Bronchial epithelial cell (primary cell): ENCODE measurements at regions not wholly inside any gene's neighbourhood (a gene's known extent, or its start where the extent isn't known, plus 50 kb on each side); places are given as distances from the start of the nearest gene placed in this dataset.
A peak's percentile ranks its signal among the peaks of the same experiment; 100 is the strongest.

Source experiments
- DNase-seq: peaks from one replicate; pipeline ENCODE4 v3.0.0-alpha.2; 2010; ENCODE audit warnings: low read depth
- FAIRE-seq: peaks from 2 replicates; lab custom pipeline; 2011; peaks lifted over from hg19 to GRCh38; lab: Jason Lieb, UNC
- H3K27me3 ChIP-seq: 2 replicates; pipeline ENCODE4 v1.5.1; 2011; ENCODE audit warnings: low read length; ENCODE audit not compliant: control insufficient read depth, insufficient read depth
- H3K36me3 ChIP-seq: 2 replicates; pipeline ENCODE4 v1.5.1; 2011; ENCODE audit warnings: low read length; ENCODE audit not compliant: control insufficient read depth, insufficient read depth
- H3K4me3 ChIP-seq: 2 replicates; pipeline ENCODE4 v1.5.1; 2011; ENCODE audit warnings: mild to moderate bottlenecking, low read depth, low read length, control low read depth
- TF ChIP-seq, protein P1 (sequence below): IDR thresholded peaks from 2 replicates; pipeline ENCODE4 v1.5.1; 2011; ENCODE audit warnings: mild to moderate bottlenecking, moderate library complexity, low read length, control low read depth, inconsistent platforms; ENCODE audit not compliant: insufficient read depth, severe bottlenecking

DNA sequence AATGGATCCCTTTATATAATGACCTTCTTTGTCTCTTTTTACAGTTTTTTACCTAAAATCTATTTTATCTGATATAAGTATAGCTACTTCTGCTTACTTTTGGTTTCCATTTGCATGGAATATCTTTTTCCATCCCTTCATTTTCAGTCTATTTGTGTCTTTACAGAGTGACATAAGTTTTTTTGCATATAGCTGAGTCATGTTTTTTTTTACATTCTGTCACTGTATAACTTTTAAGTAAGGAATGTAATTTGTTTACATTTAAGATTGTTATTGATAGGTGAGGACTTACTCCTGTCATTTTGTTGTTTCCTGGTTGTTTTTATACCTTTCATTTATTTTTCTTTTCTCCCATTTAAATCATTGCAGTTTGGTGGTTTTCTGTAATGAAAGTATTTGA lies 402.7 kb upstream of the ADGRL2 start:
- FAIRE-seq (no peak), DNase-seq (no peak)
- no peak overlapping the region for H3K4me3 ChIP-seq
- no peaks in the 10 kb centered on the region for H3K27me3 ChIP-seq
- H3K36me3 ChIP-seq = no peaks in the 10 kb centered on the region
- TF ChIP-seq, protein P1, sequence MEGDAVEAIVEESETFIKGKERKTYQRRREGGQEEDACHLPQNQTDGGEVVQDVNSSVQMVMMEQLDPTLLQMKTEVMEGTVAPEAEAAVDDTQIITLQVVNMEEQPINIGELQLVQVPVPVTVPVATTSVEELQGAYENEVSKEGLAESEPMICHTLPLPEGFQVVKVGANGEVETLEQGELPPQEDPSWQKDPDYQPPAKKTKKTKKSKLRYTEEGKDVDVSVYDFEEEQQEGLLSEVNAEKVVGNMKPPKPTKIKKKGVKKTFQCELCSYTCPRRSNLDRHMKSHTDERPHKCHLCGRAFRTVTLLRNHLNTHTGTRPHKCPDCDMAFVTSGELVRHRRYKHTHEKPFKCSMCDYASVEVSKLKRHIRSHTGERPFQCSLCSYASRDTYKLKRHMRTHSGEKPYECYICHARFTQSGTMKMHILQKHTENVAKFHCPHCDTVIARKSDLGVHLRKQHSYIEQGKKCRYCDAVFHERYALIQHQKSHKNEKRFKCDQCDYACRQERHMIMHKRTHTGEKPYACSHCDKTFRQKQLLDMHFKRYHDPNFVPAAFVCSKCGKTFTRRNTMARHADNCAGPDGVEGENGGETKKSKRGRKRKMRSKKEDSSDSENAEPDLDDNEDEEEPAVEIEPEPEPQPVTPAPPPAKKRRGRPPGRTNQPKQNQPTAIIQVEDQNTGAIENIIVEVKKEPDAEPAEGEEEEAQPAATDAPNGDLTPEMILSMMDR = no peak

DNA sequence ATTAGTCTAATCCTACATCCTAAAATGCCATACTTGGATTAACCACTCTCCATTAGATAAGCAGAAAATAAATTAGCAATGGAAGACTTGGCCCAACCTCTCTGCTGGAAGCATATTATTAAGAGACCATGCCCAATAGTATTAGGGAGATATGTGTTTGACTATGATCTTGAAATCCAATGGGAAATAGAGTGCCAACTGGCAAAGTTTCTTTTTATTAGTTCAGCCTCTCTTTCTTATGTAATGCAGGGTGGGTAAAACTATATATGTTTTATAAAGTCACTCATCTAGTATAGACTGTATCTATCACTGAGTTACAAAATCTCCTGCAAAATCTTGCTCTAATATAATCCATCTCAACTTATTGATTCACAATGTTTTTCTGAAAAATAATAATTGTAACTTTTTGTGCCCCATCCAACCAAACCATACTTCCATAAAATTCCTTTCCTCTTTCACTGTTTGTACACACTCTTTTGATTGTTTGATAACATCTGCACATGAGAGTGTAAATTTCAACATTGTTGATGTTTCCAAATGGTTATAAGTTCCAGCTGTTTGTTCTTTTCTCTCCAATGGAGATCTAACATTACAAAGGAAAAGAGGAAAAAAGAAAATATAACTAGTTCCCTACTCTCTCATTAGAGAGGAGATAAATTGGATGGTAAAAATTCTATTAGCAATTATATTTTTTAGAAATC lies 408.1 kb upstream of the ADGRL2 start:
- TF ChIP-seq, protein P1 = no peak
- FAIRE-seq (no peak), DNase-seq (no peak)
- Histone ChIP-seq H3K36me3 (no peaks in the 10 kb centered on the region), H3K4me3 (no peak overlapping the region), H3K27me3 (no peaks in the 10 kb centered on the region)

DNA sequence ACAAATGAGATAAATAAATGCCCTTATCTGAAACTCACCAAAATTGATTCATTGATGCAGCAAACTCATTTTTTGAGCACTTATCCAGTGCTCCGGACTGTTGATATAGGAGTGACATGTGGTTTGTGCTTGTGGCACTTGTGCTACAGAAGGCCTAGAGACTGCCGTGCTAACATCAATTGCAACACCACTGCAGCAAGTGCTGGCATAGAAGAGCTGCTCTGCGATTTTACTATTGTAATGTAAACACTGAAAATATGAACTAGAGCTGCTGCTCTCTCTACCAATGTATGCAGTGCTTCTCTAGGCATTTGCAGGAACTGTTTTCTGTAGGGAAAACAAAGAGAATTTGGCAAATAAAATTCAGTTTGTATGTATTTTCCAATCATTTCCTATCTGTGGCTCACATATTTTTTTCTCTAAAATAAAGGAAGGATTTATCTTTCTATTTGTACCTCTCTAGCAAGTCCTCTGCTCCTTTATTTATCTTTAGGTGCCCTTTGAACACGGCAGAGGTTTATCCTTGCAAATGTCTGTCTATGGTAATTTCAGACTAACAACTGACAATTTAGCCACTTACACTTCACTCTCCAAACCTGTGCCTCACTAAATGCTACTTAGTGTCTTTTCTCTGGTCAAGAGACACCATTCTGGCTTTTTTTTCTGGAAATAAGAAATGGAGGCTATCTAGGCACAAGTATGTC lies 409.5 kb upstream of the ADGRL2 start:
- Histone ChIP-seq H3K36me3 (no peaks in the 10 kb centered on the region), H3K4me3 (no peak overlapping the region), H3K27me3 (no peaks in the 10 kb centered on the region)
- DNase-seq (no peak), FAIRE-seq (peak; percentile 97)
- TF ChIP-seq, protein P1 = no peak

DNA sequence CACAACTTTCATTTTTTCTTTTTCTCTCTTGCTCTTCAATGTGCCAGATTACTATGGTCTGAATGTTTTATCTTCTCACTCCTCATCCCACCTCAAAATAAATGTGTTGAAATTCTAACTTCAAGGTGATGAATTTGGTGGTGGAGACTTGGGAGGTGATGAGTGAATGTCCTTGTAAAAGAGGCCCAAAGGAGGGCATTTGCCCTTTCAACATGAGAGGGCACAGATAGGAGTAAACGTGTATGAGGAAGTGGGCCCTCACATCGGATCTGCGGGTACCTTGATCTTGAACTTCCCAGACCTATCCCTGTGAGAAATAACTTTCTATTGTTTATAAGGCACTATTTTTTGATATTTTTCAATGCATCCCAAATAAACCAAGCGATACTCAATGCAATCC lies 412.3 kb upstream of the ADGRL2 start:
- TF ChIP-seq, protein P1 = no peak
- no peak for FAIRE-seq
- Histone ChIP-seq H3K36me3 (no peaks in the 10 kb centered on the region), H3K4me3 (no peak overlapping the region), H3K27me3 (no peaks in the 10 kb centered on the region)
- no peak for DNase-seq

DNA sequence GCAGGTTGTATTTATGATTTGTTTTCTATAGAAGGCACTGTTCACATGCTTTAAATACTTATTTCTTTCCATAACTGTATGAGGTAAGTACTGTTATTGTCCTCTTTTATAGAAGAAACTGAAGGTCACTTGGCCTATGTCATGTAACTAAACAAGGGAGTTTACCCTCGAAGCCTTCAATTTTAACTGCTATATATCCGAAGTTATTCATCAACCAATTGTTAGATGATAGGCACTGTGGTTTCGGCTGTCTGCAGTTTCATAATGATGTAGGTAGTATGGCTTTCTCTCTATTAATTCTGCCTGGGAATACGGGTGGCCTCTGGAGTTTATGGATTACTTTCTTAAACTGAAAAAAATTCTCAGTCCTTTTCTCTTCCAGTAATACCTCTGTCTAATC lies 413.3 kb upstream of the ADGRL2 start:
- no peak for FAIRE-seq
- Histone ChIP-seq H3K36me3 (no peaks in the 10 kb centered on the region), H3K27me3 (no peaks in the 10 kb centered on the region), H3K4me3 (no peak overlapping the region)
- TF ChIP-seq, protein P1 = no peak
- no peak for DNase-seq
